ENCODE measurements at regions not wholly inside any gene's neighbourhood (a gene's known extent, or its start where the extent isn't known, plus 50 kb on each side); places are given as distances from the start of the nearest gene placed in this dataset.

GRCh38 chr2:49794396-49794795 lies 640.1 kb upstream of the FSHR start:
- no peaks in the 10 kb centered on the region for H4K20me1 ChIP-seq (replicated peaks; ENCODE audit: insufficient read depth)
- no peaks in the 10 kb centered on the region for H3K27me3 ChIP-seq (ENCODE audit: insufficient read depth)
- Mint-ChIP-seq H3K27ac (no peak overlapping the region), H3K27me3 (ENCODE audit: insufficient read depth, low read depth, poor library complexity) (peaks cover 4% of the 10 kb centered on the region), H3K4me1 (no peaks in the 10 kb centered on the region), H3K4me3 (no peak overlapping the region), H3K9me3 (no peaks in the 10 kb centered on the region), H3K36me3 (ENCODE audit: low read depth) (no peaks in the 10 kb centered on the region)
- H3K9me2 ChIP-seq (ENCODE audit: insufficient read depth), result no peaks in the 10 kb centered on the region; the same call in 1 of the 2 replicates
- H3K4me3 ChIP-seq, result no peak overlapping the region
- H3K4me2 ChIP-seq, result no peak overlapping the region
- H3F3A ChIP-seq (replicated peaks; ENCODE audit: low read depth), result no peaks in the 10 kb centered on the region
- TF ChIP-seq ETS1 (IDR thresholded peaks at IDR 0.05) (no peak), STAT1 (IDR thresholded peaks at IDR 0.05; ENCODE audit: unreplicated experiment) (no peak), POLR2AphosphoS5 (IDR thresholded peaks at IDR 0.05; ENCODE audit: low read depth) (no peak), ZNF331 (CRISPR knock-in tag; IDR thresholded peaks at IDR 0.05; ENCODE audit: low read depth) (no peak), ZNF114 (CRISPR knock-in tag; IDR thresholded peaks at IDR 0.05) (no peak), JUNB (IDR thresholded peaks at IDR 0.05; ENCODE audit: unreplicated experiment) (no peak), EZH2phosphoT487 (IDR thresholded peaks at IDR 0.05; ENCODE audit: unreplicated experiment) (no peak), ZNF462 (CRISPR knock-in tag; IDR thresholded peaks at IDR 0.05) (no peak), NANOG (IDR thresholded peaks at IDR 0.05; ENCODE audit: borderline replicate concordance) (no peak), EZH2 (IDR thresholded peaks at IDR 0.05; ENCODE audit: low read depth, unreplicated experiment) (no peak), CREB1 (CRISPR knock-in tag; IDR thresholded peaks at IDR 0.05; ENCODE audit: low read depth) (no peak), CTCF (conservative IDR thresholded peaks at IDR 0.05; ENCODE audit: low read depth in 2 of 2) (no peak), REST (IDR thresholded peaks at IDR 0.05; ENCODE audit: unreplicated experiment) (no peak)
- no peak overlapping the region for H2AFZ ChIP-seq
- H3K27ac ChIP-seq (ENCODE audit: low read depth), result no peak overlapping the region
- DNase-seq (ENCODE audit: low spot score) (no peak), ATAC-seq (no peak)
- H3K79me2 ChIP-seq (replicated peaks; ENCODE audit: insufficient read depth), result no peaks in the 10 kb centered on the region
- H3K36me3 ChIP-seq (ENCODE audit: insufficient read depth), result no peaks in the 10 kb centered on the region
- no peaks in the 10 kb centered on the region for H3K4me1 ChIP-seq (ENCODE audit: insufficient read depth)

Data from GM23338 (cell line).